ENCODE measurements at regions not wholly inside any gene's neighbourhood (a gene's known extent, or its start where the extent isn't known, plus 50 kb on each side); places are given as distances from the start of the nearest gene placed in this dataset.

- no peak for DNase-seq
Measured at GRCh38 chr3:56983427-56983826, 77.0 kb upstream of the SPATA12 start.

DNA sequence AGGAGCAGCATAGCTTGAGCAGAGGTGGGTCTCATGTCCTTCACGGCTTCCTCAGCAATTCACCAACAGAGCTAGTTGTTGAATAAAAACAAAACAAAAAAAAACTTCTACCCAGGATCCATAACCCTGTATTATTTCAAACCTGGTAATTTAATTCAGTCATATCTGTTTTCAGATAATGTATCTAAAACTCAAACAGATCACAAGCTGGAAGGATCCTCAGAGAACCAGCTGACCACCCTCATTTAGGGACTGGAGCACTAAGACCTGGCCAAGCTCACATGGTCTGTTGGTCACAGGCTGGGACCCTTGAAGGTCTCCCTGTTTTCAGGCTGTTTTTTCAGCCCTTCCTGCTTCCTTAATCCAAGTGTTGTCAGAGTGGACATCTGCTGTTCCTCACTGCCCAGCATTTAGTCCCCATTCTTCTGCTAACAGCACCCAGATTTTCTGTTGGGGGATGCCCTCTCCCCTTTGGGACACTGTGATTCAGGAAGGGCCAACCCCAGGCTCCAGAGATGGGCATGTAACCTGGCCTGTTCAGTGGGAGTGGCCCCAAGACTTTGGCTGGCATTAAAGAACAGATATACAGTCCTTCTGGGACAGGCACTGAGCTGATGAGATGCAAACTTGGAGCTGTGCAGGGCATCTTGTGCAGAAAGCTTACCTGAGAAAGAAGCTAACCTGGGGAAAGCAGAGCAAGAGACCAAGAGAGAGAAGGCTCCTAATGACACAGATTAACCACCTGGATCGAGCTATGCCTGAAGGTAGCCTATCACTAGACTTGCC lies 78.8 kb upstream of the SPATA12 start:
- no peak for DNase-seq

DNA sequence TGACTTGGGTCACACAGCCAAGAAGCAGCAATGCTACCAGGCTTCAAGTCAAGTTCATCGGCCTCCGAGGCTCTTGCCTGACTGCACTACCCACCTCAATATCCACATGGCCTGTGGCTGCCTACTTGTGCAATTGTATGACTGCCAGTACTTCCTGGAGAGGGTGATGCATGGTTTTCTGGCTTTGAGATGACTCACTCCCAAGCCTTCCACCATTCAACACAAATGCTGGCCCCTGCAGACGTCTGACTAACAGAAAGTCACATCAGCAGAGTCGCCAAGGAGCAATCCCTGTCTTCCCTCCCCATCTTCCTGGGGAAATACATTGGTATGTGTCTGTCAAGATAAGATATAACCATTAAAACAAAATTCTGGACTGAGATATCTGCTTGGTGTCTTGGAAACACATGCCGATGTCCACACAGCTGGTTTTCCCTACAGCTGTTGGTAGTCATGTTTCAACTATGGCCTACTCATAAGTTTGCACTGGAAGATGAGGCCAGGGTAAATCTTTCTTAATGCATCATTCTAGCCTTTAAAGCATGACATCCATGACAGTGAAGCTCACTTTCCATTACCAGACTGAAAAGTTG lies 79.6 kb upstream of the SPATA12 start:
- peak; percentile 19 to 98 for DNase-seq

DNA sequence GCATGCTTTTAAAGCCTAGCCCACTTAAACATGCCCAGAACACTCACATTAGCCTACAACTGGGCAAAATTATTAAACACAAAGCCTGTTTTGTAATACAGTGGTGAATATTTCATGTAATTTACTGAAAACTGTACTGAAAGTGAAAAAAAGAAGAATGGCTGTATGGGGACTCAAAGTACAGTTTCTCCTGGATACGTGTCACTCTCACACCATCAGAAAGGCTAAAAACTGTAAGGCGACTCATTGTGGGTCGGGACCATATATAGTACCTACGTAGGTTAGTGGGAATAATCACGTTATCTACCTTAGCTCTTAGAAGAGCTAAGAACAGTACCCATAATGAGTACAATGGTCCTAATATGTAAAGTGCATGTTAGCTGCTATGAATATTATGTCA lies 80.2 kb upstream of the SPATA12 start:
- DNase-seq, result no peak

DNA sequence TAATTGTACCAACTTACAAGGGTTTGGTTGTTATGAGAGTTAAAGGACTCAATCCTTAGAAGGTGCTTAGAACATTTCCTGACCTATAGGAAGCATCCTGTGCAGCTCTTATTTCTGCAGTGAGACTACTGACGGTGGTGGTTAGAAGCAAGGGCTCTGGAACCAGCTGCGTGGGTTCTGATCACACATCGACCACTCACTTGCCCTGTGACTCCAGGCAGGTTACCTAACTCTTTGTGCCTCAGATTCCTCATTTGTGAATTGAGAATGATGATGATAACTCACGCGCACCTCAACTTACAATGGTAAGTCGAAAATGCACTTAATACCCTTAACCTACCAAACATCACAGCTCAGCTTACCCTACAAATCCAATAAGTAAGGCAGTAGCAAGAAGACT lies 80.7 kb upstream of the SPATA12 start:
- DNase-seq, result no peak

DNA sequence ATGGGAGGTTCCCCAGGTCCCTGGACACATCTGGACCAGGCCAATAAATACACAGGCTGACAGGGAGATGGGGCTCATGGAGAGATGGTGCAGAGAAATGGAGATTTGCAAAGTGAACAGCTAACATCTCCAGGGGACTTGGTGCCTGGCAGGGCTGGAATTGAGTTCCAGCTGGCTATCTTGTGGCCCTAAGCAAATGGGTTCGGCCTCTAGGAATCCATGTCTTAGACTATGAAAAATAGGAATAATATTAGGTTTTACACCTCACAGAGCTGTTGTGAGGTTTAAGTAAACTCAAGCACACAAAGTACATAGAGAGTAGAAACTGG lies 82.9 kb upstream of the SPATA12 start:
- DNase-seq, result no peak

GRCh38 chr3:56976651-56977560 lies 83.6 kb upstream of the SPATA12 start:
- no peak for DNase-seq

- DNase-seq, result no peak
Measured at GRCh38 chr3:56975567-56975966, 84.9 kb upstream of the SPATA12 start.

DNA sequence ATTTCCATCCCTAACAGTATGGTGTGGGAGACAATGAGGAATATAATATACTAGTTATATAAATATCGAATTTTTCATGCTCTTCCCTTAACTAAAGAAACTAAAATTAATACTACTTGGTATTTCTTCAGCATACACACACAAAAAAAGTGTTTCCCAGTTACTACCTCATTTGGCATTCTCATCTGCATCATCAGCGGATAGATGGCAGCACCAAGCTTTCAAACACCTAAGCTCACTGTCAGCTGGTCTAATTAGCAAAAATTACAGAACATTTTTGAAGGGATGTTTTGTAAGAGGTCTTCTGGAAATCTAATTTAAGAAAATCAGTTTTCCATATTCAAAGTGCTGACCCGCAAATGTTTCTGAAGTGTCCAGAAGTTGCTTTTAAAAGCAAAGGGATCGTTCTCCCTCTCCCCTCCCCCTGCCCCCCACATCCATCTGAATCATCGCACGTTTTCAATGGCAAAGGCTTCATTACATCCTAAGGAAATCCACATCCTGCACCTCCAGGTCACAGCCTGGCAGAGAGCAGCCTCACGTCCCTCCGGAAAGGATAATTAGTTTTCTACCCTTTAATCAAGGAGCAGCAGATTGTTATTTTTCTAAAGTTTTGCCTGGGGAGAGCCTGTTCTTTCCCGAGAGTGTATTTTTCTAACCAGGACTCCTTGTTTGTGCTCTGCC lies 86.1 kb upstream of the SPATA12 start:
- DNase-seq, result no peak

DNA sequence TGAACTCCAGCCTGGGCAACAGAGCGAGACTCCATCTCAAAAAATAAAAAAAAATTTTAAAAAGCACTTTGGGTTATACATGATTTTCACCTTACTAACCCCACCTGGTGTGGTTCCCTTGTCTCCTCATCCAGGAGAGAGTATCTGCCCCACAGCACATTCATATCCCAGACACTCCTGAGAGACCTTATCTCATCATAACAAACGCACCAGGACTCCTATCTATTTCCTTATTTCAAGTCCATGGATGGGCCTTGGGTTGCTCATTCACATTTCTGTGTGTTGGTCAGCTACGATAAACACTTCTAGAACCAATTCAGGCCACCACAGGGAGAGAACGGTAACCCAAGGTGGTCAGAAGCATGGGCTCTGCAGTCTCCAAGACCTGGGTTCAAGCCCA lies 88.6 kb upstream of the SPATA12 start:
- no peak for DNase-seq

DNA sequence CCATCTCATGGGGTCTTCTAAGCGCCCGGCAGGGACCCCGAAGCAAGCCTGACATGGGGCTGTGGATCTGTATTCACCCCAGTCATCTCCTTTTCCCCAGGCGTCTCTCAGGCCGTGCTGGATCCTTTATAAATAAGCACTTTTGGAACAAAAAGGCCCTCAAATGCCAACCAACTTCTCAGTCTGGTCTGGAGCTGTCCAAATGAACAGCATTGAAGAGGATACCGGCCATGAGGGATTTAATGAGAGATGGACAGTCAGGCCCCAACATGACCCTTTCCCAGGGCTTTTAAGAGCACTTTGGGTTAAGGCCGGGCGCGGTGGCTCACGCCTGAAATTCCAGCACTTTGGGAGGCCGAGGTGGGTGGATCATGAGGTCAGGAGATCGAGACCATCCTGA lies 89.2 kb upstream of the SPATA12 start:
- DNase-seq, result no peak

GRCh38 chr3:56970461-56970879 lies 90.0 kb upstream of the SPATA12 start:
- peak in 1 of 2 donors; percentile 89 for DNase-seq

- DNase-seq, result no peak
Measured at GRCh38 chr3:56969851-56970250, 90.6 kb upstream of the SPATA12 start.

DNA sequence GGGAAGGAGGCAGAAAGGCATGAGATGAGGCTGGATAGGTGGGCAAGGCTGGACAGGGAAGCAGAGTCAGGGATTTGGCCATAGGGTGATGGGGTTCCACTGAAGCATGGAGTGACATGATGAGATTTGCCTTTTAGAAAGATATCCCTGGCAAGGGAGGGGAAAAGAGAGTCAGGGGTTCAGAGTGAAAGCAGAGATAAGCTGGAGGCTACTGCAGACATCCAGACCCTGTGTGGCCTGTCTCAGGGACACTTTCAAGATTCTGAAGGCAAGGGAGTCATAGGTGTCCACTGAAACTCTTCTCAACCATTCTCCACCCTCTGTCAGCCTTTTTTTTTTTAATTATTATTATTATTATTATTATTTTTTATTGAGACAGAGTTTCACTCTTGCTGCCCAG lies 94.0 kb upstream of the SPATA12 start:
- no peak for DNase-seq

GRCh38 chr3:56966104-56966503 lies 94.4 kb upstream of the SPATA12 start:
- DNase-seq, result no peak

DNA sequence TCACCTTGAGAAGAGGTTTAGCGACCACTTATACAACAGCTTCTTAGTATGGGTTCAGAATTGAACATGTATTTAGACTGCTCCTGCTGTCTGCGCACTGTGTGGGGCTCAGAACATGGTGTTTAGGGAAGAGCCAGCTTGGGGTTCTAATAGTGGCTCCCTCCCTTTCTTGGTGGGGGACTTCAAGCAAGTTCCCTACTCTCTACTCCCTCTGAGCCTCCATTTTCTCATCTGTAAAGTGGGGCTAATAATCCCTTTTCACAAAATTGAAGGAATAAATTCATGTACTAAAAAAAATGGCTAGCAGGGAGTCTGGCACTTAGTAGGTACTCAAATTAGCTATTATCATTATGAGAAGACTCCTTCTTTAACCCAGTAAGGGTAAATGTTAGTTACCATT lies 97.5 kb upstream of the SPATA12 start:
- DNase-seq, result no peak

- no peak for DNase-seq
Measured at GRCh38 chr3:56962206-56962605, 98.3 kb upstream of the SPATA12 start.

DNA sequence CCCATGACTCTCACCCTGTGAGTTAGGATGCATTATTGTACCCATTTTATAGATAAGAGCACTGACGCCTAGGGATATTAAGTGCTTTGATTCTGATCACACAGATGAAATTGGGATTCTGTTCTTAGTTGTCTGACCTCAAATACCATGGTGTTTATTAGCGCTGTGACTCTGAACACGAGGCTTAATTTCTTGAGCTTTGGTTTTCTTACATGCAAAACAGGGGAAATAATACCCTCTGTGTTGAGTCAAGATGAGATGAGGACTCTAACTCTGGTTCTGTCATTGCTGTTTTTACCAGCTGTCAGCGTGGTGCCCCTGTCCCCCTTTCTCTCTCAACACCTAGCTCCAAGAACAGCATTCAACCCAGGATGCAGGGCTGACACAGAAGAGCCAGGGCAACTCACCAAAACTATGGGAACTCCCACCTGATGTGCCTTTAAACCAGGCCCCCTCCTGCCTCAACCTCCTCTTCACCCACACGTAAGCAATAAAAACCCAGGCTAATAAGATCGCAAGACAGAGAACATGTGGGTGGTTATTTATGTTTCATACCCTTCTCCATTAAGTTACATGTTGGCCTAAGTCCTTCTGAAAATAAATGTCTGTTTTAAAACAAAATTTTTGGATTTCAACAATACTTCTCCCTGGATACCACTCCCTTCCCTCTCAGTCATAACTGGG lies 100.1 kb upstream of the SPATA12 start:
- no peak for DNase-seq

- DNase-seq, result no peak
Measured at GRCh38 chr3:56958879-56959278, 101.6 kb upstream of the SPATA12 start.

- no peak for DNase-seq
Measured at GRCh38 chr3:56957522-56957921, 102.9 kb upstream of the SPATA12 start.

- DNase-seq, result no peak
Measured at GRCh38 chr3:56956906-56957305, 103.6 kb upstream of the SPATA12 start.

DNA sequence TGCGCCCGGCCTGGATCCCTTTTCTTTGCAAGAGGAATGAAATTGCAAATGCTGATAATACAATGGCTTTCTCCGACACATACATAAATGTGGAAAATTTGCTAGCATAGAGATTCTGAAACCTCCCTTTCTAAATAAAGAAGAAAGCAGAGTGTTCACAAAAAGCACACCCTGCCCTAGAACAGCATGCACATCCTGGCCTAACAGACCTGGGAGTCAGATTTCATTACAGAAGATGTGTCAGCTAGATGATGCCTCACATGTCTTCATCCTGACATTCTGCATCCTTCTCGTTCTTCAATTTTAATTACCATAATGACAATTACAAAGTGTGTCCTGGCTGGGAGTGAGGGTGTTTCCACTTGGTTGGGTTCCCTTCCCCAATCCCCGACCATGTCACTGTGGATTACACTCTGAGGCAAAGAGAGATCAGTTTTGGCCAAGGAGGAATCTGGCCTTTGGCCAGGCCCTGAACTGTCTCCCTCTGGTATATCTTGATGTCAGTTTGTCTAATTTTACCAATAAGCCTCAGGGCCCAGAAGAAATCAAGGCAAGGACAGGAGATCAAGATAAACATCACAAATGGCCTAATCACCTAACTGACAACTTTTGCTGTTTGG lies 104.9 kb upstream of the SPATA12 start:
- no peak for DNase-seq

All from bone marrow (tissue), 2 donors.